ENCODE measurements at regions not wholly inside any gene's neighbourhood (a gene's known extent, or its start where the extent isn't known, plus 50 kb on each side); places are given as distances from the start of the nearest gene placed in this dataset.

- DNase-seq (ENCODE audit: low read depth, low spot score) (no peak), ATAC-seq (no peak)
- H4K20me1 ChIP-seq (ENCODE audit: insufficient read depth): no peaks in the 10 kb centered on the region; the same call in 1 of the 2 replicates
- no peaks in the 10 kb centered on the region for H3K9me2 ChIP-seq (ENCODE audit: insufficient read depth)
- no TSS peak for BruUV-seq (replicated peaks)
- H3K4me2 ChIP-seq (ENCODE audit: low read length): no peak overlapping the region
- intact Hi-C loops (cut with micrococcal nuclease): no loop called here
- H3K36me3 ChIP-seq (ENCODE audit: control insufficient read depth in 1 of 2, insufficient read depth in 2 of 2, low read length in 2 of 2): no peaks in the 10 kb centered on the region
- H3K79me2 ChIP-seq (ENCODE audit: insufficient read depth, low read length): no peaks in the 10 kb centered on the region
- no peaks in the 10 kb centered on the region for H3K4me1 ChIP-seq (ENCODE audit: control insufficient read depth in 1 of 2, insufficient read depth in 2 of 2, low read length in 2 of 2)
- ChIA-PET CTCF (no interaction called here), RAD21 (ENCODE audit: low non-redundant PET in 1 of 2, low total read pairs in 2 of 2, uncharacterized antibody in 2 of 2, unreplicated experiment in 2 of 2) (no interaction called here), POLR2A (no interaction called here)
- H3K27ac ChIP-seq (ENCODE audit: low read depth, low read length): no peak overlapping the region
- H3K9me3 ChIP-seq (ENCODE audit: control insufficient read depth in 1 of 2, insufficient read depth in 1 of 2, low read depth in 1 of 2, low read length in 2 of 2): no peaks in the 10 kb centered on the region
- H3K27me3 ChIP-seq (ENCODE audit: insufficient read depth, low read length): peaks cover 7% of the 10 kb centered on the region; the same call in 1 of the 2 replicates
- TF ChIP-seq ZNF274 (IDR thresholded peaks at IDR 0.05; ENCODE audit: low read depth, low read length) (no peak), SIN3A (IDR thresholded peaks at IDR 0.05; ENCODE audit: low read depth) (no peak), EZH2 (IDR thresholded peaks at IDR 0.05) (no peak)
- H2AFZ ChIP-seq (ENCODE audit: low read depth, low read length, poor library complexity, severe bottlenecking): no peak overlapping the region
- H3K9ac ChIP-seq (ENCODE audit: low read length): no peak overlapping the region
- no peak overlapping the region for H3K4me3 ChIP-seq (replicated peaks in 1 of 2; ENCODE audit: low read depth in 1 of 2, low read length in 2 of 2)
These were observed 318.1 kb upstream of the IGF1R start for GRCh38 chr15:98330258-98330657.

GRCh38 chr15:98330692-98331435, 317.5 kb upstream of the IGF1R start:
- ChIA-PET CTCF (no interaction called here), RAD21 (ENCODE audit: low non-redundant PET in 1 of 2, low total read pairs in 2 of 2, uncharacterized antibody in 2 of 2, unreplicated experiment in 2 of 2) (no interaction called here), POLR2A (no interaction called here)
- Histone ChIP-seq H3K4me1 (ENCODE audit: control insufficient read depth in 1 of 2, insufficient read depth in 2 of 2, low read length in 2 of 2) (no peaks in the 10 kb centered on the region), H3K4me2 (ENCODE audit: low read length) (no peak overlapping the region), H3K36me3 (ENCODE audit: control insufficient read depth in 1 of 2, insufficient read depth in 2 of 2, low read length in 2 of 2) (no peaks in the 10 kb centered on the region), H3K79me2 (ENCODE audit: insufficient read depth, low read length) (no peaks in the 10 kb centered on the region), H3K27me3 (ENCODE audit: insufficient read depth, low read length) (peaks cover 7% of the 10 kb centered on the region; the same call in 1 of the 2 replicates), H3K4me3 (replicated peaks in 1 of 2; ENCODE audit: low read depth in 1 of 2, low read length in 2 of 2) (no peak overlapping the region), H3K9me3 (ENCODE audit: control insufficient read depth in 1 of 2, insufficient read depth in 1 of 2, low read depth in 1 of 2, low read length in 2 of 2) (no peaks in the 10 kb centered on the region), H3K9me2 (ENCODE audit: insufficient read depth) (no peaks in the 10 kb centered on the region), H3K27ac (ENCODE audit: low read depth, low read length) (no peak overlapping the region), H2AFZ (ENCODE audit: low read depth, low read length, poor library complexity, severe bottlenecking) (no peak overlapping the region), H3K9ac (ENCODE audit: low read length) (no peak overlapping the region), H4K20me1 (ENCODE audit: insufficient read depth) (no peaks in the 10 kb centered on the region; the same call in 1 of the 2 replicates)
- intact Hi-C loops (cut with micrococcal nuclease): no loop called here
- DNase-seq (ENCODE audit: low read depth, low spot score): no peak
- no peak for ATAC-seq
- TF ChIP-seq SRF (IDR thresholded peaks at IDR 0.05; ENCODE audit: low read depth): no peak
- TF ChIP-seq, protein P1, sequence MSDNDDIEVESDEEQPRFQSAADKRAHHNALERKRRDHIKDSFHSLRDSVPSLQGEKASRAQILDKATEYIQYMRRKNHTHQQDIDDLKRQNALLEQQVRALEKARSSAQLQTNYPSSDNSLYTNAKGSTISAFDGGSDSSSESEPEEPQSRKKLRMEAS (IDR thresholded peaks at IDR 0.05): no peak
- TF ChIP-seq RAD21 (IDR thresholded peaks at IDR 0.05; ENCODE audit: low read depth): no peak
- TF ChIP-seq CEBPB (IDR thresholded peaks at IDR 0.05; ENCODE audit: low read depth): no peak
- no peak for TF ChIP-seq SP1 (IDR thresholded peaks at IDR 0.05; ENCODE audit: low read depth)
- TF ChIP-seq FOSL1 (IDR thresholded peaks at IDR 0.05; ENCODE audit: low read depth): no peak
- TF ChIP-seq EZH2 (IDR thresholded peaks at IDR 0.05): no peak
- TF ChIP-seq ZNF274 (IDR thresholded peaks at IDR 0.05; ENCODE audit: low read depth, low read length): no peak
- TF ChIP-seq ZFX (IDR thresholded peaks at IDR 0.05): no peak
- no peak for TF ChIP-seq JUND (IDR thresholded peaks at IDR 0.05)
- TF ChIP-seq, protein P2, sequence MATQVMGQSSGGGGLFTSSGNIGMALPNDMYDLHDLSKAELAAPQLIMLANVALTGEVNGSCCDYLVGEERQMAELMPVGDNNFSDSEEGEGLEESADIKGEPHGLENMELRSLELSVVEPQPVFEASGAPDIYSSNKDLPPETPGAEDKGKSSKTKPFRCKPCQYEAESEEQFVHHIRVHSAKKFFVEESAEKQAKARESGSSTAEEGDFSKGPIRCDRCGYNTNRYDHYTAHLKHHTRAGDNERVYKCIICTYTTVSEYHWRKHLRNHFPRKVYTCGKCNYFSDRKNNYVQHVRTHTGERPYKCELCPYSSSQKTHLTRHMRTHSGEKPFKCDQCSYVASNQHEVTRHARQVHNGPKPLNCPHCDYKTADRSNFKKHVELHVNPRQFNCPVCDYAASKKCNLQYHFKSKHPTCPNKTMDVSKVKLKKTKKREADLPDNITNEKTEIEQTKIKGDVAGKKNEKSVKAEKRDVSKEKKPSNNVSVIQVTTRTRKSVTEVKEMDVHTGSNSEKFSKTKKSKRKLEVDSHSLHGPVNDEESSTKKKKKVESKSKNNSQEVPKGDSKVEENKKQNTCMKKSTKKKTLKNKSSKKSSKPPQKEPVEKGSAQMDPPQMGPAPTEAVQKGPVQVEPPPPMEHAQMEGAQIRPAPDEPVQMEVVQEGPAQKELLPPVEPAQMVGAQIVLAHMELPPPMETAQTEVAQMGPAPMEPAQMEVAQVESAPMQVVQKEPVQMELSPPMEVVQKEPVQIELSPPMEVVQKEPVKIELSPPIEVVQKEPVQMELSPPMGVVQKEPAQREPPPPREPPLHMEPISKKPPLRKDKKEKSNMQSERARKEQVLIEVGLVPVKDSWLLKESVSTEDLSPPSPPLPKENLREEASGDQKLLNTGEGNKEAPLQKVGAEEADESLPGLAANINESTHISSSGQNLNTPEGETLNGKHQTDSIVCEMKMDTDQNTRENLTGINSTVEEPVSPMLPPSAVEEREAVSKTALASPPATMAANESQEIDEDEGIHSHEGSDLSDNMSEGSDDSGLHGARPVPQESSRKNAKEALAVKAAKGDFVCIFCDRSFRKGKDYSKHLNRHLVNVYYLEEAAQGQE (IDR thresholded peaks at IDR 0.05; ENCODE audit: low read depth): no peak
- no peak for TF ChIP-seq ELF1 (IDR thresholded peaks at IDR 0.05; ENCODE audit: borderline replicate concordance, low read depth)
- no peak for TF ChIP-seq POLR2AphosphoS5 (IDR thresholded peaks at IDR 0.05; ENCODE audit: low read depth, low read length)
- TF ChIP-seq EZH2phosphoT487 (IDR thresholded peaks at IDR 0.05; ENCODE audit: borderline replicate concordance): no peak
- no peak for TF ChIP-seq EGR1 (IDR thresholded peaks at IDR 0.05; ENCODE audit: low read depth)
- TF ChIP-seq ATF3 (IDR thresholded peaks at IDR 0.05): no peak
- BruUV-seq (replicated peaks): no TSS peak
